GM18951 (cell line): ENCODE measurements at regions not wholly inside any gene's neighbourhood (a gene's known extent, or its start where the extent isn't known, plus 50 kb on each side); places are given as distances from the start of the nearest gene placed in this dataset.

Experiments used
- POLR2A ChIP-seq: IDR thresholded peaks from 4 replicates; pipeline ENCODE4 v1.6.1; 2011; ENCODE audit warnings: mild to moderate bottlenecking; ENCODE audit not compliant: insufficient read length, insufficient read depth; ENCODE audit errors: extremely low read depth
- in situ Hi-C: fragments of 300-500 bp; cut with MboI; formaldehyde crosslinking; loops from one replicate; pipeline ENCODE4 v1.12.0; 2022; ENCODE audit warnings: low sequenced_read_pairs, mixed read lengths, inconsistent platforms; ENCODE audit not compliant: unreplicated experiment

- in situ Hi-C loops = no loop called here
- TF ChIP-seq POLR2A = no peak
Measured at GRCh38 chr5:125333416-125333815, 587.0 kb upstream of the ZNF608 start.

- TF ChIP-seq POLR2A = no peak
- in situ Hi-C loops = no loop called here
Measured at GRCh38 chr5:125336401-125336800, 590.0 kb upstream of the ZNF608 start.

GRCh38 chr5:125337294-125337693 lies 590.9 kb upstream of the ZNF608 start:
- in situ Hi-C loops = no loop called here
- TF ChIP-seq POLR2A = no peak

GRCh38 chr5:125338440-125339174 lies 592.2 kb upstream of the ZNF608 start:
- no peak for TF ChIP-seq POLR2A
- in situ Hi-C loops = no loop called here

- TF ChIP-seq POLR2A = no peak
- in situ Hi-C loops = no loop called here
Measured at GRCh38 chr5:125341436-125341835, 595.0 kb upstream of the ZNF608 start.

GRCh38 chr5:125343015-125343414 lies 596.6 kb upstream of the ZNF608 start:
- TF ChIP-seq POLR2A = no peak
- in situ Hi-C loops = no loop called here

- in situ Hi-C loops = no loop called here
- TF ChIP-seq POLR2A = no peak
Measured at GRCh38 chr5:125346316-125346715, 599.9 kb upstream of the ZNF608 start.

- TF ChIP-seq POLR2A = no peak
- in situ Hi-C loops = no loop called here
Measured at GRCh38 chr5:125348221-125348692, 601.8 kb upstream of the ZNF608 start.

- in situ Hi-C loops = no loop called here
Measured at GRCh38 chr5:125348936-125349831, 602.7 kb upstream of the ZNF608 start.

GRCh38 chr5:125357660-125358059 lies 611.2 kb upstream of the ZNF608 start:
- in situ Hi-C loops = no loop called here
- TF ChIP-seq POLR2A = no peak

More at GRCh38 chr5:125348936-125349831, 602.7 kb upstream of the ZNF608 start:
- no peak for TF ChIP-seq POLR2A

- in situ Hi-C loops = no loop called here
- no peak for TF ChIP-seq POLR2A
Measured at GRCh38 chr5:125365747-125366146, 619.3 kb upstream of the ZNF608 start.

GRCh38 chr5:125367702-125368101 lies 621.3 kb upstream of the ZNF608 start:
- TF ChIP-seq POLR2A = no peak
- in situ Hi-C loops = no loop called here

GRCh38 chr5:125370461-125371205 lies 624.2 kb upstream of the ZNF608 start:
- in situ Hi-C loops = no loop called here
- no peak for TF ChIP-seq POLR2A
